ENCODE measurements at regions not wholly inside any gene's neighbourhood (a gene's known extent, or its start where the extent isn't known, plus 50 kb on each side); places are given as distances from the start of the nearest gene placed in this dataset.

DNA sequence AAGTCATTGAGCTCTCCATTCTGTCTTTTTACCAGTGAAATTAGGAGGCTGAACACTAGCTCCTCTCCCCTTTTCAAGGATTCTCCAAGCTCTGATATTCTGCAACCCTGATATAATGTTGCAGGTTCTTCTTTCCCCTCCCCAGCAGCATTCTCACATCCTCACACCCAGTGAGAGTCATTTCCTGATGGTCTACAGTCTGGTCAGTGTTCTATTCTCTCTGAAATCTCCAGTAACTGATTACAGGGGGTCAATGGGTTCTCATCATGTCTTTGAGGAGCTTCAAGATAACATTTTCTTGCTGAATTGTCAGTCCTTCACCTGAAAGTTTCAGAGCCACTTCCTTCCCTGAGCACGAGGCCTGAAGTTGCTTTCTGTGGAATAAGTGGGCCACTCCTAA lies 299.4 kb downstream of the PTEN start:
- Histone ChIP-seq H3K9me3 (ENCODE audit: control insufficient read depth in 1 of 2, low read length in 2 of 2) (no peaks in the 10 kb centered on the region), H3K27me3 (ENCODE audit: low read depth, low read length) (no peaks in the 10 kb centered on the region), H3K4me1 (ENCODE audit: control insufficient read depth in 1 of 2, insufficient read depth in 2 of 2, low read length in 2 of 2) (no peaks in the 10 kb centered on the region), H3K27ac (ENCODE audit: low read length) (no peak overlapping the region), H3K36me3 (ENCODE audit: control insufficient read depth in 1 of 2, insufficient read depth in 2 of 2, low read length in 2 of 2) (no peaks in the 10 kb centered on the region), H3K4me3 (ENCODE audit: low read depth in 1 of 2, low read length in 2 of 2) (no peak overlapping the region)

- no peak overlapping the region for H3K27ac ChIP-seq (ENCODE audit: low read length)
Measured at GRCh38 chr10:88163572-88163971, 300.1 kb downstream of the PTEN start.

DNA sequence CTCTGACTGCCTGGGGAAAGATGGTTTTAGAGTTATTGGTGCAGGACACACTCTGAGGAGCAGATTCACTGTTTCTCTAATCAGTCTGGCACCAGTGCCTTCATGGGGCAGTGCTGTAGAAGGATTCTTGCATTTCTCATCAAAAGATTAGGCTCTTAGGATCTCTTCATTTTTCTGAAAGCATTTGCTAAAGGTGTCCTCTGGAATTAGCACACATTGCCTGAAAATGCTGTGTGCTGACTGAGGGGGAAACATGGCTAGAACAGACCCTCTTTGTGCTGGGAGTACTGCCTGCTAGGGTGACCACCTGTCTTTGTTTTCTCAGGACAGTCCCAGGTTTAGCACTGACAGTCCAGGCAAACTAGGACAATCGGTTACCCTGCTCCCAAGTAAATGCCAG lies 301.0 kb downstream of the PTEN start:
- Histone ChIP-seq H3K27ac (ENCODE audit: low read length) (peak overlapping the region; percentile 33), H3K36me3 (ENCODE audit: control insufficient read depth in 1 of 2, insufficient read depth in 2 of 2, low read length in 2 of 2) (no peaks in the 10 kb centered on the region), H3K4me3 (ENCODE audit: low read depth in 1 of 2, low read length in 2 of 2) (no peak overlapping the region), H3K27me3 (ENCODE audit: low read depth, low read length) (no peaks in the 10 kb centered on the region), H3K4me1 (ENCODE audit: control insufficient read depth in 1 of 2, insufficient read depth in 2 of 2, low read length in 2 of 2) (no peaks in the 10 kb centered on the region), H3K9me3 (ENCODE audit: control insufficient read depth in 1 of 2, low read length in 2 of 2) (peaks cover 0 to 2% of the 10 kb centered on the region in 2 donors)

More at GRCh38 chr10:88163572-88163971, 300.1 kb downstream of the PTEN start:
- H3K9me3 ChIP-seq (ENCODE audit: control insufficient read depth in 1 of 2, low read length in 2 of 2), result no peaks in the 10 kb centered on the region
- H3K27me3 ChIP-seq (ENCODE audit: low read depth, low read length), result no peaks in the 10 kb centered on the region
- H3K36me3 ChIP-seq (ENCODE audit: control insufficient read depth in 1 of 2, insufficient read depth in 2 of 2, low read length in 2 of 2), result no peaks in the 10 kb centered on the region
- H3K4me1 ChIP-seq (ENCODE audit: control insufficient read depth in 1 of 2, insufficient read depth in 2 of 2, low read length in 2 of 2), result no peaks in the 10 kb centered on the region
- no peak overlapping the region for H3K4me3 ChIP-seq (ENCODE audit: low read depth in 1 of 2, low read length in 2 of 2)

DNA sequence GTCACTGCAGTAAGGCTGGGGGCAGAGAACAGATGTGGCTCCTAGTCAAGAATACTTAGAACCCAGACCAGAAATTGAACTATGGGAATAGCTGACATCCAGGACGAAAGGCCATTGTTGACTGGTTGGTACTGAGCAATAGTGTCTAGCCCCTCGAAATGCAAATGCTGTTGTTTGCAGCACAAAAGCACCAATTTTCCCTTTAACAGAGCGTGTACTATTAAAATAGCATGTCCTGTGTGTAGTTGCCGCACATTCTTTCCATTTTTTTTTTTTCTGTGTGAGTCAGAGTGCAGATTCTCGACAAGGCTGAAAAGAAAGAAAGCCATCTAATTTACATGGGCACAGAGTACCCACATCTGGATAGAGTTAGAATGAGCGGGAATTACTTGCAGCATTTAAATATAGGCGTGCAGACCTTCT lies 302.4 kb downstream of the PTEN start:
- H3K4me3 ChIP-seq (ENCODE audit: low read depth in 1 of 2, low read length in 2 of 2), result no peak overlapping the region
- H3K27ac ChIP-seq (ENCODE audit: low read length), result no peak overlapping the region
- no peaks in the 10 kb centered on the region for H3K27me3 ChIP-seq (ENCODE audit: low read depth, low read length)
- H3K36me3 ChIP-seq (ENCODE audit: control insufficient read depth in 1 of 2, insufficient read depth in 2 of 2, low read length in 2 of 2), result no peaks in the 10 kb centered on the region
- no peaks in the 10 kb centered on the region for H3K4me1 ChIP-seq (ENCODE audit: control insufficient read depth in 1 of 2, insufficient read depth in 2 of 2, low read length in 2 of 2)
- peaks cover 0 to 3% of the 10 kb centered on the region in 2 donors for H3K9me3 ChIP-seq (ENCODE audit: control insufficient read depth in 1 of 2, low read length in 2 of 2)

DNA sequence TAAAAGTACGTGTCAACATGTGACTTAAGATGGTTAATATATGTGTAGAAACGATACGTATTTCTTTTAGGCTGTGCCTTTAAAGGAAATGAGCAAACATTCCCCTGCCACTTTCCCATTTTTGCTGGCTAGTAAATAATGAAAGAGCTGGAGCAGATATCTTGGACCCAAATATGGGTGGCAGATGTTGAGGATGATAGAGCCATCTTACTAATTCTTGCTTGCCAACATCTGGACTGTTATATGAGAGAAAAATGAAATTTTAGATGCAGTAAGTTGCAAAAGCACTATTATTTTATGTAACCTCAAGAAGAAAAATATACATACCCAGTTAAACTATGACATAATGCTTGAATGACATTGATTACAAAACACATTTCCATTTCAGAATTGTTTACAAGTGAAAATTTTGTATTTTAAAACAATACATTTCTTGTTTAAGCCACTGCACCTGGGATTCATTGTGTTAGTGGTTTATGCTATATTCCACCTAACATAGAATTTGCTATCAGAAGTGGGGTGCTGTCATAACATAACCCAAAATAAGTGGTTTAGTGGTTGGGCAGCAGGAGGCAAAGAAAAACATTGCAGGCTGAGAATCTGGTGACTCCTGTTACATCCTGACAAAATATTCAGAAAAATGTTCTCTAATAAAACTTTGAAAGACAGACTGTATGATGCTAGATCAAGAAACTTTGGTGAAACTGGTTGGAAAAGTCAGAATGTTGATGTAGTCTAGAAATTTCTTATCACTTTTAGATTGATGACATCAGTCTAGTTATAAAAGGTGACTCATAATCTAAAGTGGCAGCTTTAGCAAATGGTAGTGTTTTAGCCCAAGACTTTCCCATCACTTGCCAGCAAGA lies 305.0 kb downstream of the PTEN start:
- no peaks in the 10 kb centered on the region for H3K4me1 ChIP-seq (ENCODE audit: control insufficient read depth in 1 of 2, insufficient read depth in 2 of 2, low read length in 2 of 2)
- no peak overlapping the region for H3K4me3 ChIP-seq (ENCODE audit: low read depth in 1 of 2, low read length in 2 of 2)
- H3K36me3 ChIP-seq (ENCODE audit: control insufficient read depth in 1 of 2, insufficient read depth in 2 of 2, low read length in 2 of 2), result no peaks in the 10 kb centered on the region
- no peak overlapping the region for H3K27ac ChIP-seq (ENCODE audit: low read length)
- H3K27me3 ChIP-seq (ENCODE audit: low read depth, low read length), result no peaks in the 10 kb centered on the region
- H3K9me3 ChIP-seq (ENCODE audit: control insufficient read depth in 1 of 2, low read length in 2 of 2), result peaks cover 0 to 3% of the 10 kb centered on the region in 2 donors

DNA sequence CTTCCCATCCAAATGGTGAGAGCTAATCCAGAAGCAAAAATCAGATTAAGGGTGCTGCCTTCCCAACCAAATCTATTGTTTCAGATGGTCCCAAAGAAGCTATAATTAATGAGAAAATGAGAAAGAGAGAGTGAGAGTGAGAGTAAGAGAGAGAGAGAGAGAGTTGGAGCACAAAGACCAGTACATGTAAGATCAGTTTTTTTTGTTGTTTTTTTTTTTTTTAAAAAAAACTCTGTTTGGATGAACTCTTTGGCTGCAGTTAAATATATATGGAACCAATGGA lies 305.6 kb downstream of the PTEN start:
- Histone ChIP-seq H3K9me3 (ENCODE audit: control insufficient read depth in 1 of 2, low read length in 2 of 2) (peaks cover 0 to 3% of the 10 kb centered on the region in 2 donors), H3K36me3 (ENCODE audit: control insufficient read depth in 1 of 2, insufficient read depth in 2 of 2, low read length in 2 of 2) (no peaks in the 10 kb centered on the region), H3K4me1 (ENCODE audit: control insufficient read depth in 1 of 2, insufficient read depth in 2 of 2, low read length in 2 of 2) (no peaks in the 10 kb centered on the region), H3K27ac (ENCODE audit: low read length) (no peak overlapping the region), H3K4me3 (ENCODE audit: low read depth in 1 of 2, low read length in 2 of 2) (no peak overlapping the region), H3K27me3 (ENCODE audit: low read depth, low read length) (no peaks in the 10 kb centered on the region)

DNA sequence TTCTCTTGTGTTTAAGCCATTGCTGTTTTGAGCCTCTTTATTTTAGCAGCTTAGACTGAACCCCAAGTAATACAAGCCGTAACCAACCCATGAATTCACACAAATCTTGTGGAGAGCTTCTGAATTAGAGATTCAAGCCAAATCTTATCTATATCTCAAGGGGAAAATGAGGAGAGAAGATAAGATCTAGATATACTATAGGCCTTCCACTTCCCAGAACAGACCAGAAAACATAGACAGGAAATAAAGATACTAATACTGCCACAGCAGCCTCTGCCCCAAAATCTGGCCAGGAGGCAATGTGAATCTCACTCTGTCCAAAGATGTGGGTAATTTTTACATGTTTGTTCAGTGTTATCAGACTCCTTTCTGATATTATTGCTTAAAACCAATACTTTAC lies 307.2 kb downstream of the PTEN start:
- Histone ChIP-seq H3K36me3 (ENCODE audit: control insufficient read depth in 1 of 2, insufficient read depth in 2 of 2, low read length in 2 of 2) (no peaks in the 10 kb centered on the region), H3K27me3 (ENCODE audit: low read depth, low read length) (no peaks in the 10 kb centered on the region), H3K27ac (ENCODE audit: low read length) (no peak overlapping the region), H3K4me1 (ENCODE audit: control insufficient read depth in 1 of 2, insufficient read depth in 2 of 2, low read length in 2 of 2) (no peaks in the 10 kb centered on the region), H3K4me3 (ENCODE audit: low read depth in 1 of 2, low read length in 2 of 2) (no peak overlapping the region), H3K9me3 (ENCODE audit: control insufficient read depth in 1 of 2, low read length in 2 of 2) (peaks cover 0 to 8% of the 10 kb centered on the region in 2 donors)

DNA sequence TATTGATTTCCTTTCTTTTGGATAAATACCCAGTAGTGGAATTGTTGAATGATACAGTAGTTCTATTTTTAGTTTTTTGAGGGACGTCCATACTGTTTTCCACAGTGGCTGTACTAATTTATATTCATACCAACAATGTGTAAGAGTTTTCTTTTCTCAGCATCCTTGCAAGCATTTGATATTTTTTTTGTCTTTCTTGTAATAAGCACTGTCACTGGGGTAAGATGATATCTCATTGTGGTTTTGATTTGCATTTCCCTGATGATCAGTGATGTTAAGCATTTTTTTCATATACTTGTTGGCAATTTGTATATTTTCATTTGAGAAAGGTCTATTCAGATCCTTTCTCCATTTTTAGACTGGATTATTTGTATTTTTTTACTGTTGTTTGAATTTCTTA lies 308.7 kb downstream of the PTEN start:
- H3K4me1 ChIP-seq (ENCODE audit: control insufficient read depth in 1 of 2, insufficient read depth in 2 of 2, low read length in 2 of 2), result no peaks in the 10 kb centered on the region
- H3K9me3 ChIP-seq (ENCODE audit: control insufficient read depth in 1 of 2, low read length in 2 of 2), result peaks cover 0 to 10% of the 10 kb centered on the region in 2 donors
- no peaks in the 10 kb centered on the region for H3K27me3 ChIP-seq (ENCODE audit: low read depth, low read length)
- no peak overlapping the region for H3K4me3 ChIP-seq (ENCODE audit: low read depth in 1 of 2, low read length in 2 of 2)
- H3K36me3 ChIP-seq (ENCODE audit: control insufficient read depth in 1 of 2, insufficient read depth in 2 of 2, low read length in 2 of 2), result no peaks in the 10 kb centered on the region
- no peak overlapping the region for H3K27ac ChIP-seq (ENCODE audit: low read length)

DNA sequence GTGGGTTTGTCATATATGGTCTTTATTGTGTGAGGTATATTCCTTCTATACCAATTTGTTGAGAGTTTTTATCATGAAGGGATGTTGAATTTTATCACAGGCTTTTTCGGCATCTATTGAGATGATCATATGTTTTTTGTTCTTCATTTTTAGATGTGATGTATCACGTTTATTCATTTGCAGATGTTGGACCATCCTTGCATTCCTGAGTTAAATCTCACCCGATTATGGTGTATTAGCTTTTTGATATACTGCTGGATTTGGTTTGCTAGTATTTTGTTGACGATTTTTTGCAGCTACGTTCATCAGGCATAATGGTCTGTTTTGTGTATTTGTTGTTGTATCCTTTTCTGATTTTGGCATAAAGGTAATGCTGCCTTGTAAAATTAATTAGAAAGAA lies 311.0 kb downstream of the PTEN start:
- Histone ChIP-seq H3K9me3 (ENCODE audit: control insufficient read depth in 1 of 2, low read length in 2 of 2) (peaks cover 0 to 14% of the 10 kb centered on the region in 2 donors), H3K36me3 (ENCODE audit: control insufficient read depth in 1 of 2, insufficient read depth in 2 of 2, low read length in 2 of 2) (no peaks in the 10 kb centered on the region), H3K27me3 (ENCODE audit: low read depth, low read length) (no peaks in the 10 kb centered on the region), H3K4me1 (ENCODE audit: control insufficient read depth in 1 of 2, insufficient read depth in 2 of 2, low read length in 2 of 2) (no peaks in the 10 kb centered on the region), H3K4me3 (ENCODE audit: low read depth in 1 of 2, low read length in 2 of 2) (no peak overlapping the region), H3K27ac (ENCODE audit: low read length) (no peak overlapping the region)

DNA sequence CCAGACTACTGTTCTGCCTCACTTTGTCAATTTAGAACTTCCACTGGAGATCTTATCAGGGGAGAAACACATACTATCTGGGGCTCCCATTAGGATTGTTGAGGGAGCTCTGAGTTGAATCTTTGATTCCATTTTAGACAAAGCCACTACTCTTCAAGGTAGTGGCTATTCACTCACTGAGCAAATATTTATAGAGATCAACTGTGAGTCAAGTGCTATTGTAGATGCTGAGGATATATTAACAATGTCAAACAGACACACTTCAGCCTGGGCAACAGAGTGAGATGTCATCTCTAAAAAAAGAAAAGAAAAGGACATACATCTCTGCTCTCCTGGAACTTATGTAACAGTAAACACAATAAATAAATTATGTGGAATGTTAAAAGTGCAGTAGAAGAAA lies 315.3 kb downstream of the PTEN start:
- Histone ChIP-seq H3K27me3 (ENCODE audit: low read depth, low read length) (no peaks in the 10 kb centered on the region), H3K27ac (ENCODE audit: low read length) (no peak overlapping the region), H3K4me3 (ENCODE audit: low read depth in 1 of 2, low read length in 2 of 2) (no peak overlapping the region), H3K9me3 (ENCODE audit: control insufficient read depth in 1 of 2, low read length in 2 of 2) (peaks cover 0 to 13% of the 10 kb centered on the region in 2 donors), H3K36me3 (ENCODE audit: control insufficient read depth in 1 of 2, insufficient read depth in 2 of 2, low read length in 2 of 2) (no peaks in the 10 kb centered on the region), H3K4me1 (ENCODE audit: control insufficient read depth in 1 of 2, insufficient read depth in 2 of 2, low read length in 2 of 2) (no peaks in the 10 kb centered on the region)

GRCh38 chr10:88179831-88180230 lies 316.4 kb downstream of the PTEN start:
- H3K36me3 ChIP-seq (ENCODE audit: control insufficient read depth in 1 of 2, insufficient read depth in 2 of 2, low read length in 2 of 2), result no peaks in the 10 kb centered on the region
- H3K4me3 ChIP-seq (ENCODE audit: low read depth in 1 of 2, low read length in 2 of 2), result no peak overlapping the region
- H3K27ac ChIP-seq (ENCODE audit: low read length), result no peak overlapping the region
- H3K4me1 ChIP-seq (ENCODE audit: control insufficient read depth in 1 of 2, insufficient read depth in 2 of 2, low read length in 2 of 2), result no peaks in the 10 kb centered on the region
- H3K9me3 ChIP-seq (ENCODE audit: control insufficient read depth in 1 of 2, low read length in 2 of 2), result peaks cover 0 to 7% of the 10 kb centered on the region in 2 donors
- no peaks in the 10 kb centered on the region for H3K27me3 ChIP-seq (ENCODE audit: low read depth, low read length)

All from muscle layer of duodenum (tissue), 2 donors.